ENCODE measurements at regions not wholly inside any gene's neighbourhood (a gene's known extent, or its start where the extent isn't known, plus 50 kb on each side); places are given as distances from the start of the nearest gene placed in this dataset.
A peak's percentile ranks its signal among the peaks of the same experiment; 100 is the strongest.

- Mint-ChIP-seq H3K27me3 (no peaks in the 10 kb centered on the region), H3K36me3 (no peaks in the 10 kb centered on the region), H3K4me3 (no peak overlapping the region), H3K4me1 (no peaks in the 10 kb centered on the region), H3K9me3 (peaks cover 0 to 3% (median 2%) of the 10 kb centered on the region in 3 donors), H3K27ac (no peak overlapping the region)
Observed at GRCh38 chr11:23954730-23955129, 542.1 kb upstream of the LUZP2 start.

GRCh38 chr11:23956586-23956985 lies 540.3 kb upstream of the LUZP2 start:
- Mint-ChIP-seq H3K4me3 (no peak overlapping the region), H3K36me3 (no peaks in the 10 kb centered on the region), H3K9me3 (peaks cover 0 to 3% (median 2%) of the 10 kb centered on the region in 3 donors), H3K4me1 (no peaks in the 10 kb centered on the region), H3K27me3 (no peaks in the 10 kb centered on the region), H3K27ac (no peak overlapping the region)

- Mint-ChIP-seq H3K4me3 (no peak overlapping the region), H3K36me3 (no peaks in the 10 kb centered on the region), H3K4me1 (no peaks in the 10 kb centered on the region), H3K9me3 (peaks cover 0 to 3% (median 2%) of the 10 kb centered on the region in 3 donors), H3K27me3 (no peaks in the 10 kb centered on the region), H3K27ac (no peak overlapping the region)
Observed at GRCh38 chr11:23957314-23957713, 539.5 kb upstream of the LUZP2 start.

- Mint-ChIP-seq H3K27me3 (no peaks in the 10 kb centered on the region), H3K9me3 (peaks cover 0 to 6% (median 2%) of the 10 kb centered on the region in 3 donors), H3K36me3 (no peaks in the 10 kb centered on the region), H3K4me3 (no peak overlapping the region), H3K27ac (no peak overlapping the region), H3K4me1 (no peaks in the 10 kb centered on the region)
Observed at GRCh38 chr11:23959462-23959861, 537.4 kb upstream of the LUZP2 start.

GRCh38 chr11:23961503-23962338 lies 535.1 kb upstream of the LUZP2 start:
- no peak overlapping the region for H3K27ac Mint-ChIP-seq
- H3K4me1 Mint-ChIP-seq, result no peaks in the 10 kb centered on the region
- H3K36me3 Mint-ChIP-seq, result no peaks in the 10 kb centered on the region
- H3K4me3 Mint-ChIP-seq, result no peak overlapping the region
- H3K27me3 Mint-ChIP-seq, result no peaks in the 10 kb centered on the region
- H3K9me3 Mint-ChIP-seq, result peaks cover 0 to 6% (median 6%) of the 10 kb centered on the region in 3 donors

- Mint-ChIP-seq H3K9me3 (peaks cover 0 to 4% (median 0%) of the 10 kb centered on the region in 3 donors), H3K4me3 (no peak overlapping the region), H3K4me1 (no peaks in the 10 kb centered on the region), H3K36me3 (no peaks in the 10 kb centered on the region), H3K27ac (no peak overlapping the region), H3K27me3 (no peaks in the 10 kb centered on the region)
Observed at GRCh38 chr11:23973244-23973643, 523.6 kb upstream of the LUZP2 start.

- Mint-ChIP-seq H3K4me3 (no peak overlapping the region), H3K9me3 (peaks cover 0 to 4% (median 2%) of the 10 kb centered on the region in 3 donors), H3K27ac (no peak overlapping the region), H3K27me3 (no peaks in the 10 kb centered on the region), H3K4me1 (no peaks in the 10 kb centered on the region), H3K36me3 (no peaks in the 10 kb centered on the region)
Observed at GRCh38 chr11:23974051-23974450, 522.8 kb upstream of the LUZP2 start.

GRCh38 chr11:23974601-23975000 lies 522.3 kb upstream of the LUZP2 start:
- H3K4me1 Mint-ChIP-seq, result no peaks in the 10 kb centered on the region
- no peaks in the 10 kb centered on the region for H3K36me3 Mint-ChIP-seq
- H3K4me3 Mint-ChIP-seq, result no peak overlapping the region
- H3K27me3 Mint-ChIP-seq, result no peaks in the 10 kb centered on the region
- peak overlapping the region in 1 of 3 donors; percentile 27 for H3K27ac Mint-ChIP-seq
- H3K9me3 Mint-ChIP-seq, result peaks cover 0 to 4% (median 2%) of the 10 kb centered on the region in 3 donors

GRCh38 chr11:23976426-23976825 lies 520.4 kb upstream of the LUZP2 start:
- no peaks in the 10 kb centered on the region for H3K27me3 Mint-ChIP-seq
- no peaks in the 10 kb centered on the region for H3K36me3 Mint-ChIP-seq
- H3K9me3 Mint-ChIP-seq, result peaks cover 0 to 4% (median 2%) of the 10 kb centered on the region in 3 donors
- no peak overlapping the region for H3K4me3 Mint-ChIP-seq
- H3K4me1 Mint-ChIP-seq, result no peaks in the 10 kb centered on the region
- H3K27ac Mint-ChIP-seq, result no peak overlapping the region

GRCh38 chr11:23976841-23977271 lies 520.0 kb upstream of the LUZP2 start:
- no peaks in the 10 kb centered on the region for H3K4me1 Mint-ChIP-seq
- H3K27me3 Mint-ChIP-seq, result no peaks in the 10 kb centered on the region
- peaks cover 0 to 4% (median 2%) of the 10 kb centered on the region in 3 donors for H3K9me3 Mint-ChIP-seq
- H3K4me3 Mint-ChIP-seq, result no peak overlapping the region
- H3K27ac Mint-ChIP-seq, result no peak overlapping the region
- H3K36me3 Mint-ChIP-seq, result no peaks in the 10 kb centered on the region

- Mint-ChIP-seq H3K27ac (no peak overlapping the region), H3K36me3 (no peaks in the 10 kb centered on the region), H3K9me3 (peaks cover 0 to 7% (median 4%) of the 10 kb centered on the region in 3 donors), H3K4me1 (no peaks in the 10 kb centered on the region), H3K4me3 (no peak overlapping the region), H3K27me3 (no peaks in the 10 kb centered on the region)
Observed at GRCh38 chr11:23988381-23989006, 508.4 kb upstream of the LUZP2 start.

GRCh38 chr11:23990346-23991164 lies 506.3 kb upstream of the LUZP2 start:
- no peaks in the 10 kb centered on the region for H3K27me3 Mint-ChIP-seq
- H3K4me1 Mint-ChIP-seq, result no peaks in the 10 kb centered on the region
- no peak overlapping the region for H3K4me3 Mint-ChIP-seq
- H3K36me3 Mint-ChIP-seq, result no peaks in the 10 kb centered on the region
- peaks cover 1 to 5% (median 4%) of the 10 kb centered on the region in 3 donors for H3K9me3 Mint-ChIP-seq
- H3K27ac Mint-ChIP-seq, result no peak overlapping the region

- Mint-ChIP-seq H3K4me3 (no peak overlapping the region), H3K36me3 (no peaks in the 10 kb centered on the region), H3K4me1 (no peaks in the 10 kb centered on the region), H3K27me3 (no peaks in the 10 kb centered on the region), H3K9me3 (peaks cover 4 to 6% (median 6%) of the 10 kb centered on the region in 3 donors), H3K27ac (no peak overlapping the region)
Observed at GRCh38 chr11:23991165-23991539, 505.7 kb upstream of the LUZP2 start.

- no peak overlapping the region for H3K27ac Mint-ChIP-seq
- H3K27me3 Mint-ChIP-seq, result no peaks in the 10 kb centered on the region
- peaks cover 2 to 30% (median 18%) of the 10 kb centered on the region in 3 donors for H3K9me3 Mint-ChIP-seq
- no peak overlapping the region for H3K4me3 Mint-ChIP-seq
- no peaks in the 10 kb centered on the region for H3K36me3 Mint-ChIP-seq
- H3K4me1 Mint-ChIP-seq, result no peaks in the 10 kb centered on the region
Observed at GRCh38 chr11:23995891-23996290, 501.0 kb upstream of the LUZP2 start.

GRCh38 chr11:23997356-23997755 lies 499.5 kb upstream of the LUZP2 start:
- Mint-ChIP-seq H3K4me3 (no peak overlapping the region), H3K36me3 (no peaks in the 10 kb centered on the region), H3K27ac (no peak overlapping the region), H3K9me3 (peaks cover 0 to 39% (median 18%) of the 10 kb centered on the region in 3 donors), H3K4me1 (no peaks in the 10 kb centered on the region), H3K27me3 (no peaks in the 10 kb centered on the region)
